HFFc6 (cell line): ENCODE measurements at regions not wholly inside any gene's neighbourhood (a gene's known extent, or its start where the extent isn't known, plus 50 kb on each side); places are given as distances from the start of the nearest gene placed in this dataset.
"Not testable (repeated sequence)": the region's sequence is repeated elsewhere in the genome, so short reads cannot be mapped to it uniquely, and the experiment has no call there.

Source experiments
- DNase-seq: peaks from one replicate; pipeline ENCODE4 v3.0.0-alpha.2; 2018
- H3K27ac Mint-ChIP-seq: 2 replicates; pipeline ENCODE4 v1.8.0; 2020; ENCODE audit warnings: mild to moderate bottlenecking, mixed read lengths
- H3K27me3 Mint-ChIP-seq: 2 replicates; pipeline ENCODE4 v1.8.0; 2021; ENCODE audit warnings: mild to moderate bottlenecking, moderate library complexity, mixed read lengths; ENCODE audit not compliant: insufficient read depth
- H3K36me3 Mint-ChIP-seq: 2 replicates; pipeline ENCODE4 v1.8.0; 2021; ENCODE audit warnings: low read depth, mixed read lengths
- H3K4me1 Mint-ChIP-seq: 2 replicates; pipeline ENCODE4 v1.8.0; 2020; ENCODE audit warnings: low read depth, mixed read lengths
- H3K4me3 Mint-ChIP-seq: 2 replicates; pipeline ENCODE4 v1.8.0; 2020; ENCODE audit warnings: mild to moderate bottlenecking, moderate library complexity, mixed read lengths
- H3K9me3 Mint-ChIP-seq: 2 replicates; pipeline ENCODE4 v1.8.0; 2020; ENCODE audit warnings: mild to moderate bottlenecking, mixed read lengths
- CTCF ChIP-seq: fragments of 200-600 bp; sonication (generic); IDR thresholded peaks from 2 replicates; pipeline ENCODE4 v1.5.0; 2021; ENCODE audit warnings: antibody characterized with exemption, mild to moderate bottlenecking

DNA sequence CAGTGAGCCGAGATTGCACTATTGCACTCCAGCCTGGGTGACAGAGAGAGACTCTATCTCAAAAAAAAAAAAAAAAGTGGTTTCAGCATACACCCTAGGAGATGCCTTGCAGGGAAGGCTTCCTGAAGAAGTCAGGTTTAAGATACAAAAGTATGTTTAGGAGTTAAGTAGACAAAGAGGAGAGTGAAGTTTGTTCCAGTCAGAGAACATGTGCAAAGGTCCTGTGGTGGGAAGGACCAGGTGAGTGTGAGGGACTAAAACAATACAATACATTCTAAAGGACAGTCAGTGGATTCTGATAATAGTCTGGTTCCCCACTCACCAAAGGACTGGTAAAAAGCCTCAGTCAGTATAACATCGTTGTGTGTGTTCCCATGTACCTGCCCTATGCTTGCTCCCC, 299.3 kb downstream of the HIVEP2 start:
- Mint-ChIP-seq H3K4me1 (peaks cover 8% of the 10 kb centered on the region), H3K27me3 (peaks cover 40% of the 10 kb centered on the region), H3K9me3 (no peaks in the 10 kb centered on the region), H3K36me3 (no peaks in the 10 kb centered on the region), H3K4me3 (no peak overlapping the region), H3K27ac (no peak overlapping the region)
- no peak for DNase-seq
- no peak for TF ChIP-seq CTCF

DNA sequence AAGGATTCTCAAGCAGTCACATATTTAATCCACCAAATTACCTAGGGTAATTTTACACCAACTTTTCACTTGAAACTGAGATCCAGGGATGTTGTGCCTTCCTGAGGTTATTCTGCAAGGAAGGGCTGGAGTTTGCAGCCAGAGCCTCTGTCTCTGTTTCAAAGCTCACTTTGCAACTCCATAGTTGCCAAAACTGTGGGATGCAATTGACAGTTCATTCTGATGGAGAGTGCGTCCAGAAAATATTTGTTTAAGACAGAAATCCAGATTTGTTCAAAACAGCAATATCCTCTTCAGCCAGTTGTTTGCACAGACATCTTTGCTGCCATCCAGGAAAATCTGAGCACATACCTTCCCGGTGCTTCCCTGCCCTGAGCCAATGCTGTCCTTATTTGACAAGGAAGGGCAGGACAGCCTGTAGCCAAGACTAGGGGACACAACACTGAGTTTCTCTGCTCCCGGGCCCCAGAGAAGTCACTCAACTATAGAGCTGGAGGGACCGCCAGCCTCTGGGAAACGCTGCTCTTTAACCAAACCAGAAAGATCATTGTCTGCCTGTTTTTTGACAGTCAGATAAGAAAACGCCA, 297.4 kb downstream of the HIVEP2 start:
- TF ChIP-seq CTCF = no peak
- H3K27me3 Mint-ChIP-seq = peaks cover 40% of the 10 kb centered on the region
- H3K36me3 Mint-ChIP-seq = no peaks in the 10 kb centered on the region
- no peak for DNase-seq
- no peak overlapping the region for H3K4me3 Mint-ChIP-seq
- no peak overlapping the region for H3K27ac Mint-ChIP-seq
- H3K9me3 Mint-ChIP-seq = no peaks in the 10 kb centered on the region
- peaks cover 3% of the 10 kb centered on the region for H3K4me1 Mint-ChIP-seq

- TF ChIP-seq CTCF = no peak
- Mint-ChIP-seq H3K36me3 (no peaks in the 10 kb centered on the region), H3K4me3 (no peak overlapping the region), H3K4me1 (no peaks in the 10 kb centered on the region), H3K27me3 (peaks cover 40% of the 10 kb centered on the region), H3K27ac (no peak overlapping the region), H3K9me3 (no peaks in the 10 kb centered on the region)
- DNase-seq = no peak
These were observed 296.9 kb downstream of the HIVEP2 start for GRCh38 chr6:142648036-142648451.

- TF ChIP-seq CTCF = no peak
- Mint-ChIP-seq H3K9me3 (no peaks in the 10 kb centered on the region), H3K4me1 (no peaks in the 10 kb centered on the region), H3K36me3 (no peaks in the 10 kb centered on the region), H3K27me3 (peaks cover 35% of the 10 kb centered on the region), H3K27ac (no peak overlapping the region), H3K4me3 (no peak overlapping the region)
- no peak for DNase-seq
These were observed 296.4 kb downstream of the HIVEP2 start for GRCh38 chr6:142648526-142648925.

GRCh38 chr6:142649438-142650234, 295.3 kb downstream of the HIVEP2 start:
- not testable (repeated sequence) for H3K4me1 Mint-ChIP-seq

DNA sequence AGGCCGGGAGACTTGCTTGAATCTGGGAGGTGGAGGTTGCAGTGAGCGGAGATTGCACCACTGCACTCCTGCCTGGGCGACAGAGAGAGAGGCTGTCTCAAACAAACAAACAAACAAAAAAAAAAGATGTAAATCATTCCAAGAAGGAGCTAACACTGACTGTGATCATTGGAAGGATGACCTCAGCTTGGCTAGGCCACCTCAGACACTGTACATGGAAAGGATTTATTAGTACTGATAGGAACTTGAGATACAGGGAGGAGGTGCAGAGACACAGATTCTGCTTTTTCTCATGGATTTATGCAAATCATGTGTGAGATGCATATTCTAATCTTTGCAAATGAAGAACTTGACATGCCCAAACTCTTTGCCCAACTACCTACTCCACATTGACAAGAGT, 293.6 kb downstream of the HIVEP2 start:
- no peaks in the 10 kb centered on the region for H3K4me1 Mint-ChIP-seq
- H3K9me3 Mint-ChIP-seq = no peaks in the 10 kb centered on the region
- DNase-seq = no peak
- H3K36me3 Mint-ChIP-seq = no peaks in the 10 kb centered on the region
- TF ChIP-seq CTCF = no peak
- H3K27me3 Mint-ChIP-seq = peaks cover 35% of the 10 kb centered on the region
- H3K27ac Mint-ChIP-seq = no peak overlapping the region
- no peak overlapping the region for H3K4me3 Mint-ChIP-seq

More at GRCh38 chr6:142649438-142650234, 295.3 kb downstream of the HIVEP2 start:
- not testable (repeated sequence) for H3K36me3 Mint-ChIP-seq, H3K4me3 Mint-ChIP-seq, H3K27ac Mint-ChIP-seq, H3K9me3 Mint-ChIP-seq, DNase-seq
- H3K27me3 Mint-ChIP-seq = peaks cover 39% of the 10 kb centered on the region
